ENCODE measurements at regions not wholly inside any gene's neighbourhood (a gene's known extent, or its start where the extent isn't known, plus 50 kb on each side); places are given as distances from the start of the nearest gene placed in this dataset.

DNA sequence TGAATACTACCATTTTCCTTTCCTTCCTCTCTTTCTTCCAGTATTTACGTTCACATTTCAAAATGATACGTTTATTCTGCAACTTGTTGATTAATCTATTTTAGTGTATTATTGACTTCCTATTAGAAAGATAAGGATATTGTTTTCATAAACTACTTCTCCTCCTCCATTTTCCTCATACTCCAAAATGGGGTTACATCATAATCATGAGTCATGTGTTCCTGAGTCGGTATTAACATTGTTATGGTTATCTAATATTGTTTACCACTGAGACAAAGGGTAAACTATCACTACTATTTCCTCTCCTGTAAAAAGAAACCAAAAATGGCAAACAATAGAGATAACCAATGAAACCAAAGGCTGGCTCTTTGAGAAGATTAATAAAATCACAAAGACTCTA, 126.5 kb upstream of the CDYL start:
- no peak for TF ChIP-seq CEBPB (IDR thresholded peaks at IDR 0.05)
- TF ChIP-seq CREB1 (IDR thresholded peaks at IDR 0.05; ENCODE audit: low read depth): no peak
- TF ChIP-seq, protein P1, sequence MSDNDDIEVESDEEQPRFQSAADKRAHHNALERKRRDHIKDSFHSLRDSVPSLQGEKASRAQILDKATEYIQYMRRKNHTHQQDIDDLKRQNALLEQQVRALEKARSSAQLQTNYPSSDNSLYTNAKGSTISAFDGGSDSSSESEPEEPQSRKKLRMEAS (IDR thresholded peaks at IDR 0.05): no peak
- no peak for TF ChIP-seq EP300 (IDR thresholded peaks at IDR 0.05; ENCODE audit: borderline replicate concordance)
- TF ChIP-seq TAF1 (IDR thresholded peaks at IDR 0.05; ENCODE audit: low read depth): no peak
- no peak for TF ChIP-seq NFIC (IDR thresholded peaks at IDR 0.05)
- TF ChIP-seq TCF12 (IDR thresholded peaks at IDR 0.05; ENCODE audit: low read depth): no peak
- TF ChIP-seq, protein P2, sequence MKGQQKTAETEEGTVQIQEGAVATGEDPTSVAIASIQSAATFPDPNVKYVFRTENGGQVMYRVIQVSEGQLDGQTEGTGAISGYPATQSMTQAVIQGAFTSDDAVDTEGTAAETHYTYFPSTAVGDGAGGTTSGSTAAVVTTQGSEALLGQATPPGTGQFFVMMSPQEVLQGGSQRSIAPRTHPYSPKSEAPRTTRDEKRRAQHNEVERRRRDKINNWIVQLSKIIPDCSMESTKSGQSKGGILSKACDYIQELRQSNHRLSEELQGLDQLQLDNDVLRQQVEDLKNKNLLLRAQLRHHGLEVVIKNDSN (IDR thresholded peaks at IDR 0.05): no peak
- no peak for TF ChIP-seq TEAD4 (IDR thresholded peaks at IDR 0.05)
- no peak for TF ChIP-seq EGR1 (IDR thresholded peaks at IDR 0.05)
- TF ChIP-seq ZBTB7A (IDR thresholded peaks at IDR 0.05; ENCODE audit: low read depth): no peak
- TF ChIP-seq RAD21 (IDR thresholded peaks at IDR 0.05; ENCODE audit: low read depth): no peak
